Endodermal cell (in vitro differentiated cells): ENCODE measurements at regions not wholly inside any gene's neighbourhood (a gene's known extent, or its start where the extent isn't known, plus 50 kb on each side); places are given as distances from the start of the nearest gene placed in this dataset.

Source experiments
- DNase-seq: peaks from one replicate; pipeline ENCODE4 v3.0.0-alpha.2; 2017
- H3K27ac ChIP-seq: 2 replicates; pipeline ENCODE4 v1.5.1; 2013; ENCODE audit warnings: mild to moderate bottlenecking, low read depth, low read length, moderate library complexity
- H3K27me3 ChIP-seq: 2 replicates; pipeline ENCODE4 v1.6.1; 2013; ENCODE audit warnings: mild to moderate bottlenecking, low read length, moderate library complexity; ENCODE audit not compliant: insufficient read depth, control insufficient read depth, poor library complexity, severe bottlenecking
- H3K36me3 ChIP-seq: 2 replicates; pipeline ENCODE4 v1.7.0; 2013; ENCODE audit warnings: mild to moderate bottlenecking, low read length, moderate library complexity; ENCODE audit not compliant: control insufficient read depth, insufficient read depth
- H3K4me1 ChIP-seq: one replicate; pipeline ENCODE4 v1.7.0; 2013; ENCODE audit warnings: low read length; ENCODE audit not compliant: control insufficient read depth, insufficient read depth
- H3K4me3 ChIP-seq: 2 replicates; pipeline ENCODE4 v1.5.1; 2013; ENCODE audit warnings: mild to moderate bottlenecking, low read length, moderate library complexity
- H3K9ac ChIP-seq: 2 replicates; pipeline ENCODE4 v1.6.1; 2013; ENCODE audit warnings: mild to moderate bottlenecking, low read length, moderate library complexity; ENCODE audit not compliant: poor library complexity, severe bottlenecking; ENCODE audit errors: extremely low read depth
- H3K9me3 ChIP-seq: 2 replicates; pipeline ENCODE4 v1.6.1; 2013; ENCODE audit warnings: mild to moderate bottlenecking, low read length, moderate library complexity; ENCODE audit not compliant: control insufficient read depth
- H3K27ac Mint-ChIP-seq: 2 replicates; pipeline ENCODE4 v1.8.0; 2020; ENCODE audit warnings: mixed read lengths
- H3K27me3 Mint-ChIP-seq: 2 replicates; pipeline ENCODE4 v1.8.0; 2021; ENCODE audit warnings: mild to moderate bottlenecking, mixed read lengths; ENCODE audit not compliant: insufficient read depth
- H3K36me3 Mint-ChIP-seq: 2 replicates; pipeline ENCODE4 v1.8.0; 2020; ENCODE audit warnings: low read depth, mixed read lengths
- H3K4me1 Mint-ChIP-seq: 2 replicates; pipeline ENCODE4 v1.8.0; 2020; ENCODE audit warnings: mixed read lengths
- H3K4me3 Mint-ChIP-seq: 2 replicates; pipeline ENCODE4 v1.8.0; 2020; ENCODE audit warnings: mild to moderate bottlenecking, moderate library complexity, mixed read lengths
- H3K9me3 Mint-ChIP-seq: 2 replicates; pipeline ENCODE4 v1.8.0; 2020; ENCODE audit warnings: mild to moderate bottlenecking, mixed read lengths
- WGBS, 2 experiments: methylation state at CpG; one replicate each; pipeline versions ENCODE4 v1.1.5 to v1.1.7; 2013; ENCODE audit warnings: missing lambda C conversion rate in 2 of 2, mixed read lengths in 1 of 2; ENCODE audit not compliant: insufficient coverage in 1 of 2, insufficient read length in 1 of 2; 5-methylcytosine and 5-hydroxymethylcytosine counted together
- TF ChIP-seq, protein P1 (sequence below): fragments of 200-600 bp; sonication (generic); conservative IDR thresholded peaks from 2 replicates; pipeline ENCODE4 v1.5.0; 2021; ENCODE audit warnings: antibody characterized with exemption, mild to moderate bottlenecking

DNA sequence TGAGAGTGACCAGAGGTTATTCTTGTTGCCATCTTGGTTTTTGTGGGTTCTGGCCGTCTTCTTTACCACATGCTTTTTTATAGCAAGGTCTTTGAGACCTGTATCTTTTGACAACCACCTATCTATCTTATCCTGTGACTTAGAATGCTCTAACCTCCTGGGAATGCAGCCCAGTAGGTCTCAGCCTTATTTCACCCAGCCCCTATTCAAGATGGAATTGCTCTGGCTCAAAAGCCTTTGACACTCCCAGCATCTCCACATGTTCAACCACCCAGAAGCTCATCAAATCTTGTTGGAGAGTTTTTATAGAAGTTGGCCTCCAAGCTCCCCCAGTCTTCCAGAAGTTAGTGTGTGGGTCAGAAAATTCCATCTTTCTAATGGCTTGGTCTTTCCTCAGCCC, 464.3 kb upstream of the NRP1 start:
- H3K27me3 Mint-ChIP-seq, result no peaks in the 10 kb centered on the region
- Histone ChIP-seq H3K36me3 (no peaks in the 10 kb centered on the region), H3K9ac (no peak overlapping the region), H3K4me3 (no peak overlapping the region), H3K4me1 (no peaks in the 10 kb centered on the region), H3K9me3 (no peaks in the 10 kb centered on the region), H3K27ac (no peak overlapping the region), H3K27me3 (no peaks in the 10 kb centered on the region)
- no peak for DNase-seq
- H3K27ac Mint-ChIP-seq, result no peak overlapping the region
- no peak overlapping the region for H3K4me3 Mint-ChIP-seq
- H3K4me1 Mint-ChIP-seq, result no peaks in the 10 kb centered on the region
- H3K9me3 Mint-ChIP-seq, result no peaks in the 10 kb centered on the region
- 75 to 78% methylated on average over 1 of the region's 1 CpG for WGBS, 2 experiments
- TF ChIP-seq, protein P1, sequence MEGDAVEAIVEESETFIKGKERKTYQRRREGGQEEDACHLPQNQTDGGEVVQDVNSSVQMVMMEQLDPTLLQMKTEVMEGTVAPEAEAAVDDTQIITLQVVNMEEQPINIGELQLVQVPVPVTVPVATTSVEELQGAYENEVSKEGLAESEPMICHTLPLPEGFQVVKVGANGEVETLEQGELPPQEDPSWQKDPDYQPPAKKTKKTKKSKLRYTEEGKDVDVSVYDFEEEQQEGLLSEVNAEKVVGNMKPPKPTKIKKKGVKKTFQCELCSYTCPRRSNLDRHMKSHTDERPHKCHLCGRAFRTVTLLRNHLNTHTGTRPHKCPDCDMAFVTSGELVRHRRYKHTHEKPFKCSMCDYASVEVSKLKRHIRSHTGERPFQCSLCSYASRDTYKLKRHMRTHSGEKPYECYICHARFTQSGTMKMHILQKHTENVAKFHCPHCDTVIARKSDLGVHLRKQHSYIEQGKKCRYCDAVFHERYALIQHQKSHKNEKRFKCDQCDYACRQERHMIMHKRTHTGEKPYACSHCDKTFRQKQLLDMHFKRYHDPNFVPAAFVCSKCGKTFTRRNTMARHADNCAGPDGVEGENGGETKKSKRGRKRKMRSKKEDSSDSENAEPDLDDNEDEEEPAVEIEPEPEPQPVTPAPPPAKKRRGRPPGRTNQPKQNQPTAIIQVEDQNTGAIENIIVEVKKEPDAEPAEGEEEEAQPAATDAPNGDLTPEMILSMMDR, result no peak
- H3K36me3 Mint-ChIP-seq, result no peaks in the 10 kb centered on the region

DNA sequence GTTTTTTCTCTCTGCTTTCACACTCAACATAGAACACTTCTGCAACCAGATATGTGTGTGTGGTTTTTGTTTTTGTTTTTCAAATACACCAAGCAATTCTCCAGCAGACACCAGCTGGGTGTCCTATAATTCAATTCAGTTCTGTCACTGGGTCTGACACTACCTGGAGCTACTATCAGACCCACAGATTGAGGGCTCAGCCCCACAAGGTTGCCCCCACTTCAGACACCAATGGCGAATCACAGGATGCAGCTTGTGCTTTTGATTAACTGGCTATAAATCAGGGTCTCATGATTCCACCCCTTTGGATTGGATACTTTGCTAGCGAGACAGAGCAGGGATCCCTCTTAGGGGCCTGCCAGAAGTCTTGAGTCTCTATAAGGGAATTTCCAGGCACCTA, 462.2 kb upstream of the NRP1 start:
- Mint-ChIP-seq H3K9me3 (no peaks in the 10 kb centered on the region), H3K4me1 (no peaks in the 10 kb centered on the region), H3K4me3 (no peak overlapping the region), H3K36me3 (no peaks in the 10 kb centered on the region), H3K27ac (no peak overlapping the region), H3K27me3 (no peaks in the 10 kb centered on the region)
- TF ChIP-seq, protein P1, result no peak
- Histone ChIP-seq H3K36me3 (no peaks in the 10 kb centered on the region), H3K27ac (no peak overlapping the region), H3K27me3 (no peaks in the 10 kb centered on the region), H3K9ac (no peak overlapping the region), H3K9me3 (no peaks in the 10 kb centered on the region), H3K4me1 (no peaks in the 10 kb centered on the region), H3K4me3 (no peak overlapping the region)
- no peak for DNase-seq
- 89 to 90% methylated on average over 2 of the region's 2 CpGs for WGBS, 2 experiments

DNA sequence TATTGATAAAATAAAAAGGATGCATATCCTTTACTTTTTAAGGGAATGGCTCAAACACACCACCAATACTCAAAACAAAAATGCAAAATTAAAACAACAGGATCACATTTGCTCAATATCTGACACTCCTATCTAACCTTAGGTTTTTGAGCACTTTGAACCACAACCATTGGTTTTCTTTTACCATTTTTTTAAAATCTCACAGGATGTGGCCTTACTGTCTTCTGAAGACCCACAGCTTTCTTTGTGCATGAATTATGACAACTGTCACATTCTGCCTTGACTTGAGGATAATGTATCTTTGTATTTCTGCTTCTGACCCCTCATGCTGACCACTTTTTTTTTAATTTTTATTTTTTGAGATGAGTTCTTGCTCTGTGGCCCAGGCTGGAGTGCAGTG, 461.1 kb upstream of the NRP1 start:
- no peak for DNase-seq
- TF ChIP-seq, protein P1, result no peak
- Mint-ChIP-seq H3K9me3 (no peaks in the 10 kb centered on the region), H3K36me3 (no peaks in the 10 kb centered on the region), H3K4me3 (no peak overlapping the region), H3K4me1 (no peaks in the 10 kb centered on the region), H3K27ac (no peak overlapping the region), H3K27me3 (no peaks in the 10 kb centered on the region)
- no peak overlapping the region for H3K27ac ChIP-seq
- no peaks in the 10 kb centered on the region for H3K9me3 ChIP-seq
- no peaks in the 10 kb centered on the region for H3K4me1 ChIP-seq
- no peak overlapping the region for H3K9ac ChIP-seq
- no peak overlapping the region for H3K4me3 ChIP-seq
- no peaks in the 10 kb centered on the region for H3K36me3 ChIP-seq
- no peaks in the 10 kb centered on the region for H3K27me3 ChIP-seq
